Aorta (tissue), 5 donors: ENCODE measurements at regions not wholly inside any gene's neighbourhood (a gene's known extent, or its start where the extent isn't known, plus 50 kb on each side); places are given as distances from the start of the nearest gene placed in this dataset.

ENCODE experiments used
- ATAC-seq: fragments of 200-7000 bp; cut with Tn5 transposase; one replicate; pipeline ENCODE4 v1.9.1; 2022; ENCODE audit warnings: moderate library complexity; ENCODE audit not compliant: low FRiP score
- DNase-seq, 2 donors: peaks; one replicate each; pipeline ENCODE4 v3.0.0-alpha.2; 2020
- H3K27ac ChIP-seq, 2 donors: one replicate each; pipeline ENCODE4 v1.5.1; 2013; ENCODE audit warnings: low read length in 2 of 2, mild to moderate bottlenecking in 2 of 2, moderate library complexity in 2 of 2, control low read depth in 1 of 2, inconsistent platforms in 1 of 2, low read depth in 1 of 2
- H3K27me3 ChIP-seq, 2 donors: one replicate each; pipeline ENCODE4 v1.6.1; 2013; ENCODE audit warnings: control low read depth in 1 of 2, low read length in 1 of 2, mild to moderate bottlenecking in 1 of 2, moderate library complexity in 1 of 2; ENCODE audit not compliant: insufficient read depth in 2 of 2, control insufficient read depth in 1 of 2
- H3K36me3 ChIP-seq, 2 donors: one replicate each; pipeline ENCODE4 v1.6.1; 2013; ENCODE audit warnings: control low read depth in 1 of 2, low read length in 1 of 2, mild to moderate bottlenecking in 1 of 2; ENCODE audit not compliant: insufficient read depth in 2 of 2, control insufficient read depth in 1 of 2
- H3K4me1 ChIP-seq, 2 donors: one replicate each; pipeline ENCODE4 v1.6.1; 2013; ENCODE audit warnings: low read length in 2 of 2, control low read depth in 1 of 2, mild to moderate bottlenecking in 1 of 2, moderate library complexity in 1 of 2; ENCODE audit not compliant: insufficient read depth in 2 of 2, control insufficient read depth in 1 of 2
- H3K4me3 ChIP-seq, 2 donors: one replicate each; pipeline ENCODE4 v1.5.1; 2013; ENCODE audit warnings: low read length in 2 of 2, control low read depth in 1 of 2, mild to moderate bottlenecking in 1 of 2
- H3K9me3 ChIP-seq: one replicate; pipeline ENCODE4 v1.6.1; 2013; ENCODE audit warnings: mild to moderate bottlenecking, low read length; ENCODE audit not compliant: control insufficient read depth
- WGBS, 2 donors: extraction: QIAGEN DNeasy Blood & Tissue Kit; methylation state at CpG; one replicate each; pipeline ENCODE4 v1.1.7; 2013; 5-methylcytosine and 5-hydroxymethylcytosine counted together
- intact Hi-C, 2 donors: fragments of 100-400 bp; cut with DNase I; formaldehyde crosslinking; loops; one replicate each; pipeline versions ENCODE4 v1.14.2 to v1.15.0; 2022
- donor health status: healthy with polysubstance abuse.
- donor health status: Bipolar disorder and iron deficiency.
- donor health status: DM: no; HTN: no; CAD: no.
- donor health status: DM: no; HTN: no; CAD: no.
- donor health status: DM: yes; HTN: yes; CAD: no.

DNA sequence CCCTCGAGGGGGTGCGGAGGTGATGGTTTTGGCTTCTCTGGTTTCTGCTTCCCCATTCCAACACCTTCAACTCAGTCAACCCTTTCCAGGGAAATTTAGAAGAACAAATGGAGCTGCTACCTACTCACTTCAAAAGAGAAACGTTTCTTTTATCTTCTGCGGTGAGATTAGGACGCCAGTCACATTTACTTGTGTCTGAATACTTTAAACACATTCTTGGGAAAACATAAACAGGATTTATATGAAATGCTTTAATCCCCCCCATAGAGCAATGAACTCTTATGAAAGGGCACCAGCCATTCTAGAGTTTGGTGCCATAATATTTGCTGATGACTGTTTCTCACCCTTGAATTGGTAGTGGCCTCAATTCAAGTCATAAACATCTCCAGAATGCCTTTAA is 253.2 kb upstream of the APCDD1 start:
- Histone ChIP-seq H3K9me3 (no peaks in the 10 kb centered on the region), H3K27me3 (no peaks in the 10 kb centered on the region), H3K4me1 (no peaks in the 10 kb centered on the region), H3K4me3 (no peak overlapping the region), H3K36me3 (no peaks in the 10 kb centered on the region), H3K27ac (no peak overlapping the region)
- intact Hi-C loops: no loop called here
- no peak for DNase-seq
- no peak for ATAC-seq
- 92 to 93% methylated on average over 5 of the region's 5 CpGs for WGBS, 2 donors

GRCh38 chr18:10201659-10202058 is 252.8 kb upstream of the APCDD1 start:
- H3K4me3 ChIP-seq: no peak overlapping the region
- H3K27ac ChIP-seq: no peak overlapping the region
- H3K4me1 ChIP-seq: no peaks in the 10 kb centered on the region
- no peaks in the 10 kb centered on the region for H3K27me3 ChIP-seq
- H3K9me3 ChIP-seq: no peaks in the 10 kb centered on the region
- intact Hi-C loops: no loop called here
- H3K36me3 ChIP-seq: no peaks in the 10 kb centered on the region
- no peak for DNase-seq
- no peak for ATAC-seq
- WGBS, 2 donors: 85 to 91% methylated on average over 2 of the region's 2 CpGs

GRCh38 chr18:10202845-10203321 is 251.6 kb upstream of the APCDD1 start:
- intact Hi-C loops: no loop called here
- WGBS, 2 donors: 79 to 85% methylated on average over 7 of the region's 7 CpGs
- no peaks in the 10 kb centered on the region for H3K36me3 ChIP-seq
- ATAC-seq (no peak), DNase-seq (no peak)
- no peak overlapping the region for H3K4me3 ChIP-seq
- H3K4me1 ChIP-seq: no peaks in the 10 kb centered on the region
- no peaks in the 10 kb centered on the region for H3K9me3 ChIP-seq
- H3K27me3 ChIP-seq: no peaks in the 10 kb centered on the region
- H3K27ac ChIP-seq: no peak overlapping the region

GRCh38 chr18:10205151-10205550 is 249.3 kb upstream of the APCDD1 start:
- no peaks in the 10 kb centered on the region for H3K27me3 ChIP-seq
- WGBS, 2 donors: 67 to 72% methylated on average over 9 of the region's 9 CpGs
- intact Hi-C loops: no loop called here
- DNase-seq (no peak), ATAC-seq (no peak)
- H3K9me3 ChIP-seq: no peaks in the 10 kb centered on the region
- H3K4me3 ChIP-seq: no peak overlapping the region
- no peak overlapping the region for H3K27ac ChIP-seq
- H3K4me1 ChIP-seq: no peaks in the 10 kb centered on the region
- H3K36me3 ChIP-seq: no peaks in the 10 kb centered on the region

DNA sequence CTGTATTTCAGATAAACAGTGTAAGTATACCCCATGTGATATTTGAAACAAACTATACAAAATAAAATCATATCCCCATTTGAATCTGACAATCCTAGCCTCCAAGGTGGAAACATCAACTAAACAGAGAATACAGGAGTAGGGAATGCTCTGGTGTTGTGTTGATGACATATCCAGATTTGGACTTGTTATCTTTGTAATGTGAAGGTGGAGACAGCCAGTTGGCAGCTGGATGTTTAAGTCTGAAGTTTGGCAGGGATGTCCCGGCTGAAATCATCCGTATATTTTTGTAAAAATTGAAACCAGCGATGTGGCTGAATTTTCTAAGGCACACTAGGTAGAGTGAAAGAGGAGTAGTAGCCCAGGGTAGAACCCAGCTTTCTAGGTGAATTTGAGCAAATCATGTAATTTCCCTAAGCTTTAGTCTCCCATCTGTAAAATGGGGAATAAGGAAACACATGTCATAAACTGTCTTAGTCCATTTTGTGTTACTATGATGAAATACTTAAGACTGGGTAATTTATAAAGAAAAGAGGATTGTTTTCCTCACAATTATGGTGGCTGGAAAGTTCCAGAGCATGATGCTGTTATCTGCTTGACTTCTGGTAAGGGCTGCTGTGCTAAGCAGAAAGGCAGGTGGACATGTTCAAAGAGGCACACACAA is 246.6 kb upstream of the APCDD1 start:
- DNase-seq (no peak), ATAC-seq (no peak)
- Histone ChIP-seq H3K9me3 (no peaks in the 10 kb centered on the region), H3K4me1 (no peaks in the 10 kb centered on the region), H3K27ac (no peak overlapping the region), H3K4me3 (no peak overlapping the region), H3K36me3 (no peaks in the 10 kb centered on the region), H3K27me3 (no peaks in the 10 kb centered on the region)
- intact Hi-C loops: no loop called here
- 1 to 6% methylated on average over 3 of the region's 3 CpGs for WGBS, 2 donors

DNA sequence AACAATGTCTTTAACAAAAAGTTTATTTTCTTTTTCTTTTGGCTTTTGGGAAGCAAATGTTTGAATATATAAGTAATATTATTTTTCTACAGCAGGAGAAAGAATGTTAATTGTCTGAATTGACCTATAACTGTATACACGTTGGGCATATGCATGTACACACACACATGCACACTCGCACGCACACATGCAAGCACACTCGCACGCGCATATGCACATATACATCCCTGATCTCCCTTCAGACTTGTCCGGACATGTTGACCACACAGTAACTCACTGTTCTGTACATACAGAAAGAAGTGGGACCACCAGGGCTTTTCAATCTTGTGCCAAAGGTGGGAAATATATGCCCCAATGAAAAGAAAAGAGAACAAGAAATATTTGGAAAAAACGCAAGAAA is 245.1 kb upstream of the APCDD1 start:
- 97% methylated on average over 8 of the region's 8 CpGs for WGBS, 2 donors
- H3K27me3 ChIP-seq: no peaks in the 10 kb centered on the region
- intact Hi-C loops: no loop called here

GRCh38 chr18:10210057-10210633 is 244.3 kb upstream of the APCDD1 start:
- ATAC-seq (no peak), DNase-seq (no peak)
- Histone ChIP-seq H3K9me3 (no peaks in the 10 kb centered on the region), H3K4me3 (no peak overlapping the region), H3K27me3 (no peaks in the 10 kb centered on the region), H3K27ac (no peak overlapping the region), H3K4me1 (no peaks in the 10 kb centered on the region), H3K36me3 (no peaks in the 10 kb centered on the region)
- WGBS, 2 donors: 93 to 94% methylated on average over 6 of the region's 6 CpGs
- intact Hi-C loops: no loop called here

More for the DNA sequence above, 245.1 kb upstream of the APCDD1 start:
- H3K27ac ChIP-seq: no peak overlapping the region
- no peaks in the 10 kb centered on the region for H3K9me3 ChIP-seq
- ATAC-seq (no peak), DNase-seq (no peak)
- H3K4me1 ChIP-seq: no peaks in the 10 kb centered on the region
- no peak overlapping the region for H3K4me3 ChIP-seq
- H3K36me3 ChIP-seq: no peaks in the 10 kb centered on the region

GRCh38 chr18:10213526-10213925 is 240.9 kb upstream of the APCDD1 start:
- no peaks in the 10 kb centered on the region for H3K4me1 ChIP-seq
- 70 to 72% methylated on average over 3 of the region's 3 CpGs for WGBS, 2 donors
- ATAC-seq (no peak), DNase-seq (no peak)
- H3K9me3 ChIP-seq: peaks cover 6% of the 10 kb centered on the region
- H3K4me3 ChIP-seq: no peak overlapping the region
- no peaks in the 10 kb centered on the region for H3K27me3 ChIP-seq
- no peaks in the 10 kb centered on the region for H3K36me3 ChIP-seq
- no peak overlapping the region for H3K27ac ChIP-seq
- intact Hi-C loops: no loop called here

DNA sequence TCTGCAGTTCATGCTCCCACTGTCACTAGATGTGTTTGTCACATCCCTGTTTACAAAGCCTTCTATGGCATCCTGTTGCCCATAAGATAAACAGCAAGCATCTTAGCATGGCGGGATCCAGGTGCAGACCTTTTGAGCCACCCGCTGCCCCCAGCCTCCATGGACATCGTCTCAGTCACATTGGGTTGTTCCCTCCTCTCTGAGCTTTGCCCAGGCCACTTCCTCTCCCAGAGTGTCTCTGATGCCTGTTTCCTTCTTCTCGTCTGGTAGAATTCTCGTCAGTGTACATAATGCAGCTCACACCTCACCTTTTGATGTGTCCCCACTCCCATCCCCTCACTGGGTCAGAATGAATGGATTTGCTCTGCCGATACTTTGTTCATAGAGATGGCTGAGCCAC is 239.0 kb upstream of the APCDD1 start:
- H3K4me3 ChIP-seq: no peak overlapping the region
- H3K9me3 ChIP-seq: peaks cover 6% of the 10 kb centered on the region
- no peak for ATAC-seq
- H3K36me3 ChIP-seq: no peaks in the 10 kb centered on the region
- WGBS, 2 donors: 85 to 86% methylated on average over 6 of the region's 6 CpGs
- DNase-seq: no peak
- no peak overlapping the region for H3K27ac ChIP-seq
- no peaks in the 10 kb centered on the region for H3K27me3 ChIP-seq
- intact Hi-C loops: no loop called here
- no peaks in the 10 kb centered on the region for H3K4me1 ChIP-seq
